ENCODE measurements at regions not wholly inside any gene's neighbourhood (a gene's known extent, or its start where the extent isn't known, plus 50 kb on each side); places are given as distances from the start of the nearest gene placed in this dataset.

DNA sequence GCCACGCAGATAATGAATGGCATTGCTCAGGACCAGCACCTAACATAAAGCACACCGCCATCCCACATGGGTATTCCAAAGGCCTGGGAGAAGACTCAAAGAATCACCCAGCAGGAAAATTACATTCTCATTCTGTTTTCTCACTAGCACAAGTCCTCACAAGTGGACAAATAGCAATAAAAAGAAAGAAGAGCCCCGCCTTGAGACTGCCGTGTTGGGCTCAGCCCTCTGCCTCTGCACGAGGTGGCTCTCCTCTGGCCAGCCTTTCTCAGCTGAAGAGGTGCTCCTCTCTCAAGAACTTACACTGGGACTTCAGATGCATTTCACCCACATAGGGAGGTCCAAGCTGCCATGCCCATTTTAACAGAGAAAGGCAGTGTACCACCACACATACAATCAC, 207.5 kb downstream of the SPTSSA start:
- TF ChIP-seq GATA2 (IDR thresholded peaks at IDR 0.05; ENCODE audit: low read depth, low read length) (no peak), GATA3 (IDR thresholded peaks at IDR 0.05; ENCODE audit: low read depth, low read length) (no peak)

Data from SH-SY5Y (cell line).